GM12875 (cell line): ENCODE measurements at regions not wholly inside any gene's neighbourhood (a gene's known extent, or its start where the extent isn't known, plus 50 kb on each side); places are given as distances from the start of the nearest gene placed in this dataset.

ENCODE experiments used
- H3K4me3 ChIP-seq: one replicate; pipeline ENCODE4 v1.5.1; 2011; ENCODE audit warnings: low read depth, low read length, control low read depth
- CTCF ChIP-seq: IDR thresholded peaks from 2 replicates; pipeline ENCODE4 v1.5.1; 2011; ENCODE audit warnings: low read depth, mild to moderate bottlenecking, control low read depth, inconsistent platforms, low read length, moderate library complexity, borderline replicate concordance; ENCODE audit not compliant: insufficient read depth

- no peak for TF ChIP-seq CTCF
- no peak overlapping the region for H3K4me3 ChIP-seq
Measured at GRCh38 chr3:177837951-177838655, 640.8 kb upstream of the TBL1XR1 start.

GRCh38 chr3:177838766-177839350 lies 641.6 kb upstream of the TBL1XR1 start:
- TF ChIP-seq CTCF, result no peak
- no peak overlapping the region for H3K4me3 ChIP-seq

GRCh38 chr3:177842302-177842701 lies 645.0 kb upstream of the TBL1XR1 start:
- no peak overlapping the region for H3K4me3 ChIP-seq
- TF ChIP-seq CTCF, result no peak

GRCh38 chr3:177842743-177843734 lies 645.8 kb upstream of the TBL1XR1 start:
- no peak for TF ChIP-seq CTCF
- no peak overlapping the region for H3K4me3 ChIP-seq

- H3K4me3 ChIP-seq, result no peak overlapping the region
- TF ChIP-seq CTCF, result no peak
Measured at GRCh38 chr3:177852001-177852807, 654.9 kb upstream of the TBL1XR1 start.

- H3K4me3 ChIP-seq, result no peak overlapping the region
- no peak for TF ChIP-seq CTCF
Measured at GRCh38 chr3:177855021-177855420, 657.7 kb upstream of the TBL1XR1 start.
